ENCODE measurements at regions not wholly inside any gene's neighbourhood (a gene's known extent, or its start where the extent isn't known, plus 50 kb on each side); places are given as distances from the start of the nearest gene placed in this dataset.

GRCh38 chr12:90120627-90121026 is 412.0 kb upstream of the ATP2B1 start:
- no peak for DNase-seq
- Histone ChIP-seq H3K4me3 (ENCODE audit: insufficient read depth, low read depth, low read length) (no peak overlapping the region), H3K27me3 (ENCODE audit: control insufficient read depth, insufficient read depth, low read length) (no peaks in the 10 kb centered on the region), H3K36me3 (replicated peaks; ENCODE audit: control insufficient read depth, insufficient read depth, low read length) (no peaks in the 10 kb centered on the region)

- no peak for DNase-seq
- no peaks in the 10 kb centered on the region for H3K36me3 ChIP-seq (replicated peaks; ENCODE audit: control insufficient read depth, insufficient read depth, low read length)
- no peaks in the 10 kb centered on the region for H3K27me3 ChIP-seq (ENCODE audit: control insufficient read depth, insufficient read depth, low read length)
- no peak overlapping the region for H3K4me3 ChIP-seq (ENCODE audit: insufficient read depth, low read depth, low read length)
Measured at GRCh38 chr12:90112666-90113065, 404.0 kb upstream of the ATP2B1 start.

DNA sequence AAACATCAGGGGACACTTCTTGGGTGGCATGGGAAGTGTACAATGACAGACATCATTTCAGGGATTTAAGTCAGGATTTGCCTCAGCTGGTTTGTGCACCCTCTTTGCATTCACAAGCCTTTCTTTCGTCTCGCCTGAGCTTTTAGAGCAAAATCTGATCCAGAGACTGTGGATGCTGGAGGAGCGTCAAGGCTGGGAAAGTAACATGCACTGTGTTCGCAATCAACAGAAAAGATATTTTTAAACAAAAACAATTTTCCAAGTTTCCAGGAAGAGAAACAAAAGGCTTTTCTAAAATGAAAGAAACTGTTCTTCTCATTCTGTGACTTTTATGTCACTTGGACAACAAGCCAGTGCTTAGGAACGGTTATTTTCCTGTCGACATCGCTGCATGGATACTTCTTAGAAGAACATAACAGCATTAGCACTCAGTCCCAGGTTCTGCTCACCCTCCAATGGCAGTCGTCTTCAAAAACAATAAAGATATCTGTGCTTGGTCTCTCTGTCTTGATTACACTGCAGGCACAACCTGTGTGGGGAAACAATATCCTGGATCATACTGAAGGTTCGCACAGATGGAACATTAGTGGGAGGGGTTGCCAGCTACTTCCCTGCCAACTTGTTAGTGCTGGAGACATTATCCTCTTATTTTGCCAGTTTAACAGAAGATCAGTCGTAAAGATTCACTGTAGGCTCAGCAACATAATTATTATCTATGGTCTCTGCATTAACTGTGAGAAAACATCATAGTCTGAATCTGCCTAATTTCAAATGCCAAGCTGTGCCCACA is 403.3 kb upstream of the ATP2B1 start:
- Histone ChIP-seq H3K36me3 (replicated peaks; ENCODE audit: control insufficient read depth, insufficient read depth, low read length) (no peaks in the 10 kb centered on the region), H3K4me3 (ENCODE audit: insufficient read depth, low read depth, low read length) (no peak overlapping the region), H3K27me3 (ENCODE audit: control insufficient read depth, insufficient read depth, low read length) (no peaks in the 10 kb centered on the region)
- DNase-seq = no peak

DNA sequence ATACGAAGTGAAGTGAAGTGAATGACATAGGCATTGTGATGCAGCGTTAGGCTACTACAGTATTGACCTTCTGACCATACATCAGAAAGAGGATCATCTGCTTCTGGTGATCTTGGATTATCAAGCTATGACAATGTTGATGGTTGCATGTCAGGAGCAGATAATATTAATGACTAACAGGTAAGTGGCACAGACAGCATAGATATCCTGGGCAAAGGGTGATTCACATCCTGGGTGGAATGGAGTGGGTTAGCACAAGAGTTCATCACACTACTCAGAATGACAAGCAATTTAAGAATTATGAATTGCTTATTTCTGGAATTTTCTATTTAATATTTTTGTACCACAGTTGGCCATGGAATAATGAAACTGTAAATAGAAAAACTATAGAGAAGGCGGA is 397.9 kb upstream of the ATP2B1 start:
- DNase-seq = no peak
- Histone ChIP-seq H3K4me3 (ENCODE audit: insufficient read depth, low read depth, low read length) (no peak overlapping the region), H3K36me3 (replicated peaks; ENCODE audit: control insufficient read depth, insufficient read depth, low read length) (no peaks in the 10 kb centered on the region), H3K27me3 (ENCODE audit: control insufficient read depth, insufficient read depth, low read length) (no peaks in the 10 kb centered on the region)

GRCh38 chr12:90102957-90103652 is 394.5 kb upstream of the ATP2B1 start:
- Histone ChIP-seq H3K27me3 (ENCODE audit: control insufficient read depth, insufficient read depth, low read length) (no peaks in the 10 kb centered on the region), H3K36me3 (replicated peaks; ENCODE audit: control insufficient read depth, insufficient read depth, low read length) (no peaks in the 10 kb centered on the region), H3K4me3 (ENCODE audit: insufficient read depth, low read depth, low read length) (no peak overlapping the region)
- DNase-seq = peak; percentile 4

DNA sequence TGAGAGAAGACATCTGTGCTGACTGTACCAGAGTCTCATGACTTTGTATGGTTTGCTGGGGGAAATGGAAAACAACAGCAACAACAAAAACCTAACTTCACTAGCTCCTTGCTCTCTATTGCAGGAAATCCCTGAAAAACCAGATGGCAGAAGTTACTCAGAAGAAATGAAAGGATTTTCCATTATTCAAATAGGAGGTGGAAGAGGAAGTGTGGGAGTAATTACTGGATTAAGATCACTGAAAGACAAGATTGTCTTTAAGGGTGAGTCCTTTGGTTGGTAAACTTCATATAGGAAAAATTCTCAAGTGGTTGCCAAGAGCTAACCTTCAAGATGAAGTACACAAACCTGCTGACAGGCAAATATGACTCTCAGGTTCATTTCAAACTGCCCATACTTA is 391.9 kb upstream of the ATP2B1 start:
- Histone ChIP-seq H3K4me3 (ENCODE audit: insufficient read depth, low read depth, low read length) (no peak overlapping the region), H3K27me3 (ENCODE audit: control insufficient read depth, insufficient read depth, low read length) (no peaks in the 10 kb centered on the region), H3K36me3 (replicated peaks; ENCODE audit: control insufficient read depth, insufficient read depth, low read length) (no peaks in the 10 kb centered on the region)
- DNase-seq = no peak

- DNase-seq = no peak
- Histone ChIP-seq H3K36me3 (replicated peaks; ENCODE audit: control insufficient read depth, insufficient read depth, low read length) (no peaks in the 10 kb centered on the region), H3K4me3 (ENCODE audit: insufficient read depth, low read depth, low read length) (no peak overlapping the region), H3K27me3 (ENCODE audit: control insufficient read depth, insufficient read depth, low read length) (no peaks in the 10 kb centered on the region)
Measured at GRCh38 chr12:90099288-90099687, 390.6 kb upstream of the ATP2B1 start.

DNA sequence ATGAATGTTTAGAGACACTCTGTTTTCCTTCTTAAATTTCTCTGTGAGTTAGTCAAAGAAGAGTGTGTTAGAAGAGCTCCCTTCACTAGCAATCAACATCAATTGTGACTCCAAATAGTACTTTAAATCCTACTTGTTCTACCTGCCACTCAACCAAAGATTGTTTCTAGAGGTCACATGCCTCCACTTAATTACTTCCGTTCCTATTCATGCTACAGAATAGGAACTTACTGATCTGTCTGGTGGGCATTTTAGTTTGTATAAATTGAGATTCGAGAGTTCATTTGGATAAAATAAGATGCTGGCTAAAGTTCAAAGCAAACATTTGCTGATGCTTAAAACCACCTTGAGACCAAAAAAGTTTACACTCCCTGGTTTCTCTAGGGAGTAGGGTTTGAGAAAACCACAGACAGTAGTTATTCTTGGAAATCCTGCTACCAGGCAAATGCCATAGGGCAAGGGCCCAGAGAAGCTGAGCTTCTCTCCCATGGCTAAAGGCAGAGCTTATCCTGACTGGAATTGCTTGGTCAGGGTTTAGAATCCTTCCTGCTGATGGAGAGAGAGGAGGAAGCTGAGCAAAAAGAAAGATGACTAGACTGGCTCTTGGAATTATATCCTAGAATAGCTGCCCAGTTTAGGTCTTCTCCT is 389.6 kb upstream of the ATP2B1 start:
- Histone ChIP-seq H3K4me3 (ENCODE audit: insufficient read depth, low read depth, low read length) (no peak overlapping the region), H3K27me3 (ENCODE audit: control insufficient read depth, insufficient read depth, low read length) (no peaks in the 10 kb centered on the region), H3K36me3 (replicated peaks; ENCODE audit: control insufficient read depth, insufficient read depth, low read length) (no peaks in the 10 kb centered on the region)
- DNase-seq = no peak

GRCh38 chr12:90091809-90092208 is 383.2 kb upstream of the ATP2B1 start:
- Histone ChIP-seq H3K36me3 (replicated peaks; ENCODE audit: control insufficient read depth, insufficient read depth, low read length) (no peaks in the 10 kb centered on the region), H3K27me3 (ENCODE audit: control insufficient read depth, insufficient read depth, low read length) (no peaks in the 10 kb centered on the region), H3K4me3 (ENCODE audit: insufficient read depth, low read depth, low read length) (no peak overlapping the region)
- DNase-seq = no peak

GRCh38 chr12:90090929-90091651 is 382.5 kb upstream of the ATP2B1 start:
- no peak for DNase-seq
- Histone ChIP-seq H3K27me3 (ENCODE audit: control insufficient read depth, insufficient read depth, low read length) (no peaks in the 10 kb centered on the region), H3K4me3 (ENCODE audit: insufficient read depth, low read depth, low read length) (no peak overlapping the region), H3K36me3 (replicated peaks; ENCODE audit: control insufficient read depth, insufficient read depth, low read length) (no peaks in the 10 kb centered on the region)

- no peak for DNase-seq
- H3K27me3 ChIP-seq (ENCODE audit: control insufficient read depth, insufficient read depth, low read length) = no peaks in the 10 kb centered on the region
- no peak overlapping the region for H3K4me3 ChIP-seq (ENCODE audit: insufficient read depth, low read depth, low read length)
- H3K36me3 ChIP-seq (replicated peaks; ENCODE audit: control insufficient read depth, insufficient read depth, low read length) = no peaks in the 10 kb centered on the region
Measured at GRCh38 chr12:90086281-90086680, 377.6 kb upstream of the ATP2B1 start.

GRCh38 chr12:90085494-90086274 is 377.0 kb upstream of the ATP2B1 start:
- H3K4me3 ChIP-seq (ENCODE audit: insufficient read depth, low read depth, low read length) = no peak overlapping the region
- DNase-seq = no peak
- H3K36me3 ChIP-seq (replicated peaks; ENCODE audit: control insufficient read depth, insufficient read depth, low read length) = no peaks in the 10 kb centered on the region
- no peaks in the 10 kb centered on the region for H3K27me3 ChIP-seq (ENCODE audit: control insufficient read depth, insufficient read depth, low read length)

- no peaks in the 10 kb centered on the region for H3K27me3 ChIP-seq (ENCODE audit: control insufficient read depth, insufficient read depth, low read length)
- H3K4me3 ChIP-seq (ENCODE audit: insufficient read depth, low read depth, low read length) = no peak overlapping the region
- no peak for DNase-seq
- H3K36me3 ChIP-seq (replicated peaks; ENCODE audit: control insufficient read depth, insufficient read depth, low read length) = no peaks in the 10 kb centered on the region
Measured at GRCh38 chr12:90084018-90084417, 375.4 kb upstream of the ATP2B1 start.

- Histone ChIP-seq H3K4me3 (ENCODE audit: insufficient read depth, low read depth, low read length) (no peak overlapping the region), H3K27me3 (ENCODE audit: control insufficient read depth, insufficient read depth, low read length) (no peaks in the 10 kb centered on the region), H3K36me3 (replicated peaks; ENCODE audit: control insufficient read depth, insufficient read depth, low read length) (no peaks in the 10 kb centered on the region)
- no peak for DNase-seq
Measured at GRCh38 chr12:90080616-90081015, 372.0 kb upstream of the ATP2B1 start.
